GM12878 (cell line): ENCODE measurements at regions not wholly inside any gene's neighbourhood (a gene's known extent, or its start where the extent isn't known, plus 50 kb on each side); places are given as distances from the start of the nearest gene placed in this dataset.

Source experiments
- ATAC-seq: fragments of 200-7000 bp; cut with Tn5 transposase; 3 replicates; pipeline ENCODE4 v1.9.1; 2020; ENCODE audit warnings: mild to moderate bottlenecking, moderate library complexity
- BruUV-seq: library from RNA; stranded (reverse); fragments of 400-500 nt; replicated peaks from 2 replicates; lab custom pipeline; 2021; lab: Mats Ljungman, UMichigan
- CTCF ChIA-PET: fragments of 300-600 bp; sonication (Branson Sonifier 250); formaldehyde crosslinking; extraction: SDS; loops from one replicate; lab custom pipeline; 2021; ENCODE audit warnings: inconsistent platforms; lab: Yijun Ruan, JAX
- POLR2A ChIA-PET: fragments of 350-600 bp; formaldehyde crosslinking; extraction: SDS; loops from one replicate; lab custom pipeline; 2021; ENCODE audit warnings: inconsistent platforms; lab: Charles Lee
- RAD21 ChIA-PET: fragments of 300-600 bp; sonication (Branson Sonifier 250); formaldehyde crosslinking; loops from one replicate; lab custom pipeline; 2023; ENCODE audit warnings: antibody characterized with exemption; ENCODE audit not compliant: unreplicated experiment; lab: Charles Lee
- SMC1A ChIA-PET: fragments of 300-600 bp; sonication (Branson Sonifier 250); formaldehyde crosslinking; loops from one replicate; lab custom pipeline; 2023; ENCODE audit not compliant: unreplicated experiment, uncharacterized antibody; lab: Charles Lee
- DNase-seq: peaks from one replicate; pipeline ENCODE4 v3.0.0-alpha.2; 2011; ENCODE audit warnings: low read depth, low spot score
- FAIRE-seq: peaks from 3 replicates; lab custom pipeline; 2011; peaks lifted over from hg19 to GRCh38; lab: Jason Lieb, UNC
- H2AFZ ChIP-seq: 2 replicates; pipeline ENCODE4 v1.6.0; 2011; ENCODE audit warnings: low read depth, low read length, control low read depth; ENCODE audit not compliant: control insufficient read depth
- H3K27ac ChIP-seq: 2 replicates; pipeline ENCODE4 v1.5.1; 2011; ENCODE audit warnings: control low read depth; ENCODE audit not compliant: control insufficient read depth, insufficient read depth
- H3K27me3 ChIP-seq, 2 experiments: replicated peaks in 1 of 2; 2 replicates each; pipeline versions ENCODE4 v1.6.0 to v1.6.1; 2011; ENCODE audit warnings: low read length in 1 of 2; ENCODE audit not compliant: control insufficient read depth in 2 of 2, insufficient read depth in 2 of 2
- H3K36me3 ChIP-seq, 2 experiments: 2 replicates each; pipeline ENCODE4 v1.5.1; 2011; ENCODE audit warnings: low read length in 1 of 2; ENCODE audit not compliant: control insufficient read depth in 2 of 2, insufficient read depth in 2 of 2
- H3K4me1 ChIP-seq: 2 replicates; pipeline ENCODE4 v1.6.1; 2011; ENCODE audit warnings: mild to moderate bottlenecking, low read length, moderate library complexity, mixed read lengths; ENCODE audit not compliant: control insufficient read depth, insufficient read depth
- H3K4me2 ChIP-seq: 2 replicates; pipeline ENCODE4 v1.6.0; 2011; ENCODE audit warnings: control low read depth; ENCODE audit not compliant: control insufficient read depth, insufficient read depth
- H3K4me3 ChIP-seq: fragments of 200-600 bp; sonication (generic); 2 replicates; pipeline ENCODE4 v1.5.1; 2016
- H3K79me2 ChIP-seq: 2 replicates; pipeline ENCODE4 v1.6.0; 2011; ENCODE audit warnings: low read length; ENCODE audit not compliant: control insufficient read depth, insufficient read depth
- H3K9ac ChIP-seq: 2 replicates; pipeline ENCODE4 v1.8.0; 2011; ENCODE audit warnings: low read length, control low read depth, mixed read lengths; ENCODE audit not compliant: control insufficient read depth, insufficient read depth
- H3K9me3 ChIP-seq: replicated peaks from 3 replicates; pipeline ENCODE4 v1.5.1; 2011; ENCODE audit warnings: mild to moderate bottlenecking, low read length; ENCODE audit not compliant: control insufficient read depth, insufficient read depth
- H4K20me1 ChIP-seq: 2 replicates; pipeline ENCODE4 v1.6.0; 2011; ENCODE audit not compliant: control insufficient read depth, insufficient read depth
- CHD4 ChIP-seq: fragments of 200-600 bp; sonication (generic); IDR thresholded peaks from 2 replicates; pipeline ENCODE4 v1.6.1; 2016; ENCODE audit warnings: mild to moderate bottlenecking
- ETV6 ChIP-seq, 2 experiments: fragments of 450-650 bp in 1 of 2; IDR thresholded peaks in 1 of 2; conservative IDR thresholded peaks in 1 of 2; 2 replicates each; pipeline ENCODE4 v1.6.1; 2014; ENCODE audit warnings: antibody characterized with exemption in 1 of 2, borderline replicate concordance in 1 of 2, low read depth in 1 of 2, mild to moderate bottlenecking in 1 of 2, moderate library complexity in 1 of 2
- EZH2 ChIP-seq: IDR thresholded peaks from 2 replicates; pipeline ENCODE4 v1.6.1; 2012; ENCODE audit warnings: low read depth, mild to moderate bottlenecking, control low read depth, inconsistent platforms, low read length, borderline replicate concordance; ENCODE audit not compliant: control insufficient read depth
- NBN ChIP-seq: fragments of 450-650 bp; IDR thresholded peaks from 2 replicates; pipeline ENCODE4 v1.6.1; 2016
- STAT1 ChIP-seq: fragments of 450-650 bp; conservative IDR thresholded peaks from 2 replicates; pipeline ENCODE4 v1.6.1; 2014; ENCODE audit warnings: antibody characterized with exemption, mild to moderate bottlenecking
- ZNF622 ChIP-seq: fragments of 450-650 bp; IDR thresholded peaks from 2 replicates; pipeline ENCODE4 v1.6.1; 2017; ENCODE audit warnings: mild to moderate bottlenecking, inconsistent platforms
- WGBS: methylation state at CpG from one replicate; pipeline ENCODE4 v1.1.6; 2016; ENCODE audit warnings: low lambda C conversion rate; ENCODE audit not compliant: insufficient replicate concordance, insufficient coverage; ENCODE audit errors: missing lambda C conversion rate; 5-methylcytosine and 5-hydroxymethylcytosine counted together
- in situ Hi-C: fragments of 300-500 bp; cut with MboI; formaldehyde crosslinking; loops from 9 replicates; pipeline ENCODE4 v1.14.3; 2018; ENCODE audit warnings: mixed read lengths
- intact Hi-C: fragments of 100-400 bp; cut with micrococcal nuclease; formaldehyde crosslinking; loops from one replicate; pipeline ENCODE4 v1.14.2; 2022; ENCODE audit not compliant: unreplicated experiment
- TF ChIP-seq, protein P1 (sequence below): fragments of 450-650 bp; IDR thresholded peaks from 2 replicates; pipeline ENCODE4 v1.6.1; 2017; ENCODE audit warnings: mild to moderate bottlenecking, moderate library complexity
- TF ChIP-seq, protein P2 (sequence below): IDR thresholded peaks from 2 replicates; pipeline ENCODE4 v1.6.1; 2012; ENCODE audit warnings: improper control_type of control experiment, low read depth, low read length; ENCODE audit not compliant: insufficient replicate concordance
- TF ChIP-seq, protein P3 (sequence below): IDR thresholded peaks from 2 replicates; pipeline ENCODE4 v1.6.1; 2012; ENCODE audit warnings: mild to moderate bottlenecking, low read depth, low read length

DNA sequence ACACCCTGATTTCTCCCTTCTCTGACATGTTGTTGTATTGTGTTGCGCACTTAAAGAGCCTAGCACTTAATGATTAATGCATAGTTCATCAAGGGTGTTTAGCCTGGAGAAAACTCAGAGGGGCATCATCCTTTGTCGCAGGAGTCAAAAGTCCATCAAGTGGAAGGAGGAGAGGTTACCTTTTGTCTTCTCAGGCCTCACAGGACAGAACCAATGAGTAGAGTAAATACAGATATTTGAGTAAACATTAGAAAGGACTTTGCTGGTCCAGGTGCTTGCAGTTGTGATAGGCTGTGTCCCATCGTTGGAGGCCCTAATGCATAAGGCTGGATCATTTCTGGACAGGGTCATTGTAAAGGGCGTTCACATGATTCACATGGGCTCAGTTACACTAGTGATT, 430.9 kb downstream of the PCNX1 start:
- peaks cover 3 to 4% of the 10 kb centered on the region in 2 experiments; a peak in 3 of 4 replicates for H3K36me3 ChIP-seq
- ATAC-seq (no peak), FAIRE-seq (no peak), DNase-seq (no peak)
- CTCF ChIA-PET, result no interaction called here
- no peak overlapping the region for H2AFZ ChIP-seq
- WGBS, result 87% methylated on average over 4 of the region's 4 CpGs
- no peak overlapping the region for H3K4me2 ChIP-seq
- BruUV-seq, result no TSS peak
- SMC1A ChIA-PET, result no interaction called here
- no peaks in the 10 kb centered on the region for H4K20me1 ChIP-seq
- H3K79me2 ChIP-seq, result peaks cover 90% of the 10 kb centered on the region
- H3K4me1 ChIP-seq, result peaks cover 5% of the 10 kb centered on the region; the same call in 1 of the 2 replicates
- H3K9ac ChIP-seq, result no peak overlapping the region
- RAD21 ChIA-PET, result no interaction called here
- no peaks in the 10 kb centered on the region for H3K27me3 ChIP-seq
- intact Hi-C loops (no loop called here), in situ Hi-C loops (no loop called here)
- no peak overlapping the region for H3K27ac ChIP-seq
- POLR2A ChIA-PET, result no interaction called here
- no peak overlapping the region for H3K4me3 ChIP-seq
- H3K9me3 ChIP-seq, result peaks cover 8% of the 10 kb centered on the region
- TF ChIP-seq ETV6 (conservative IDR thresholded peaks at IDR 0.05 in 1 of 2, IDR thresholded peaks at IDR 0.05 in 1 of 2; ENCODE audit: borderline replicate concordance in 1 of 2, low read depth in 1 of 2) (no peak), EZH2 (no peak), CHD4 (no peak), STAT1 (no peak), ZNF622 (no peak), NBN (no peak)
- TF ChIP-seq, protein P1, sequence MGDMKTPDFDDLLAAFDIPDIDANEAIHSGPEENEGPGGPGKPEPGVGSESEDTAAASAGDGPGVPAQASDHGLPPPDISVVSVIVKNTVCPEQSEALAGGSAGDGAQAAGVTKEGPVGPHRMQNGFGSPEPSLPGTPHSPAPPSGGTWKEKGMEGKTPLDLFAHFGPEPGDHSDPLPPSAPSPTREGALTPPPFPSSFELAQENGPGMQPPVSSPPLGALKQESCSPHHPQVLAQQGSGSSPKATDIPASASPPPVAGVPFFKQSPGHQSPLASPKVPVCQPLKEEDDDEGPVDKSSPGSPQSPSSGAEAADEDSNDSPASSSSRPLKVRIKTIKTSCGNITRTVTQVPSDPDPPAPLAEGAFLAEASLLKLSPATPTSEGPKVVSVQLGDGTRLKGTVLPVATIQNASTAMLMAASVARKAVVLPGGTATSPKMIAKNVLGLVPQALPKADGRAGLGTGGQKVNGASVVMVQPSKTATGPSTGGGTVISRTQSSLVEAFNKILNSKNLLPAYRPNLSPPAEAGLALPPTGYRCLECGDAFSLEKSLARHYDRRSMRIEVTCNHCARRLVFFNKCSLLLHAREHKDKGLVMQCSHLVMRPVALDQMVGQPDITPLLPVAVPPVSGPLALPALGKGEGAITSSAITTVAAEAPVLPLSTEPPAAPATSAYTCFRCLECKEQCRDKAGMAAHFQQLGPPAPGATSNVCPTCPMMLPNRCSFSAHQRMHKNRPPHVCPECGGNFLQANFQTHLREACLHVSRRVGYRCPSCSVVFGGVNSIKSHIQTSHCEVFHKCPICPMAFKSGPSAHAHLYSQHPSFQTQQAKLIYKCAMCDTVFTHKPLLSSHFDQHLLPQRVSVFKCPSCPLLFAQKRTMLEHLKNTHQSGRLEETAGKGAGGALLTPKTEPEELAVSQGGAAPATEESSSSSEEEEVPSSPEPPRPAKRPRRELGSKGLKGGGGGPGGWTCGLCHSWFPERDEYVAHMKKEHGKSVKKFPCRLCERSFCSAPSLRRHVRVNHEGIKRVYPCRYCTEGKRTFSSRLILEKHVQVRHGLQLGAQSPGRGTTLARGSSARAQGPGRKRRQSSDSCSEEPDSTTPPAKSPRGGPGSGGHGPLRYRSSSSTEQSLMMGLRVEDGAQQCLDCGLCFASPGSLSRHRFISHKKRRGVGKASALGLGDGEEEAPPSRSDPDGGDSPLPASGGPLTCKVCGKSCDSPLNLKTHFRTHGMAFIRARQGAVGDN, result no peak
- TF ChIP-seq, protein P2, sequence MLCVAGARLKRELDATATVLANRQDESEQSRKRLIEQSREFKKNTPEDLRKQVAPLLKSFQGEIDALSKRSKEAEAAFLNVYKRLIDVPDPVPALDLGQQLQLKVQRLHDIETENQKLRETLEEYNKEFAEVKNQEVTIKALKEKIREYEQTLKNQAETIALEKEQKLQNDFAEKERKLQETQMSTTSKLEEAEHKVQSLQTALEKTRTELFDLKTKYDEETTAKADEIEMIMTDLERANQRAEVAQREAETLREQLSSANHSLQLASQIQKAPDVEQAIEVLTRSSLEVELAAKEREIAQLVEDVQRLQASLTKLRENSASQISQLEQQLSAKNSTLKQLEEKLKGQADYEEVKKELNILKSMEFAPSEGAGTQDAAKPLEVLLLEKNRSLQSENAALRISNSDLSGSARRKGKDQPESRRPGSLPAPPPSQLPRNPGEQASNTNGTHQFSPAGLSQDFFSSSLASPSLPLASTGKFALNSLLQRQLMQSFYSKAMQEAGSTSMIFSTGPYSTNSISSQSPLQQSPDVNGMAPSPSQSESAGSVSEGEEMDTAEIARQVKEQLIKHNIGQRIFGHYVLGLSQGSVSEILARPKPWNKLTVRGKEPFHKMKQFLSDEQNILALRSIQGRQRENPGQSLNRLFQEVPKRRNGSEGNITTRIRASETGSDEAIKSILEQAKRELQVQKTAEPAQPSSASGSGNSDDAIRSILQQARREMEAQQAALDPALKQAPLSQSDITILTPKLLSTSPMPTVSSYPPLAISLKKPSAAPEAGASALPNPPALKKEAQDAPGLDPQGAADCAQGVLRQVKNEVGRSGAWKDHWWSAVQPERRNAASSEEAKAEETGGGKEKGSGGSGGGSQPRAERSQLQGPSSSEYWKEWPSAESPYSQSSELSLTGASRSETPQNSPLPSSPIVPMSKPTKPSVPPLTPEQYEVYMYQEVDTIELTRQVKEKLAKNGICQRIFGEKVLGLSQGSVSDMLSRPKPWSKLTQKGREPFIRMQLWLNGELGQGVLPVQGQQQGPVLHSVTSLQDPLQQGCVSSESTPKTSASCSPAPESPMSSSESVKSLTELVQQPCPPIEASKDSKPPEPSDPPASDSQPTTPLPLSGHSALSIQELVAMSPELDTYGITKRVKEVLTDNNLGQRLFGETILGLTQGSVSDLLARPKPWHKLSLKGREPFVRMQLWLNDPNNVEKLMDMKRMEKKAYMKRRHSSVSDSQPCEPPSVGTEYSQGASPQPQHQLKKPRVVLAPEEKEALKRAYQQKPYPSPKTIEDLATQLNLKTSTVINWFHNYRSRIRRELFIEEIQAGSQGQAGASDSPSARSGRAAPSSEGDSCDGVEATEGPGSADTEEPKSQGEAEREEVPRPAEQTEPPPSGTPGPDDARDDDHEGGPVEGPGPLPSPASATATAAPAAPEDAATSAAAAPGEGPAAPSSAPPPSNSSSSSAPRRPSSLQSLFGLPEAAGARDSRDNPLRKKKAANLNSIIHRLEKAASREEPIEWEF, result no peak
- TF ChIP-seq, protein P3, sequence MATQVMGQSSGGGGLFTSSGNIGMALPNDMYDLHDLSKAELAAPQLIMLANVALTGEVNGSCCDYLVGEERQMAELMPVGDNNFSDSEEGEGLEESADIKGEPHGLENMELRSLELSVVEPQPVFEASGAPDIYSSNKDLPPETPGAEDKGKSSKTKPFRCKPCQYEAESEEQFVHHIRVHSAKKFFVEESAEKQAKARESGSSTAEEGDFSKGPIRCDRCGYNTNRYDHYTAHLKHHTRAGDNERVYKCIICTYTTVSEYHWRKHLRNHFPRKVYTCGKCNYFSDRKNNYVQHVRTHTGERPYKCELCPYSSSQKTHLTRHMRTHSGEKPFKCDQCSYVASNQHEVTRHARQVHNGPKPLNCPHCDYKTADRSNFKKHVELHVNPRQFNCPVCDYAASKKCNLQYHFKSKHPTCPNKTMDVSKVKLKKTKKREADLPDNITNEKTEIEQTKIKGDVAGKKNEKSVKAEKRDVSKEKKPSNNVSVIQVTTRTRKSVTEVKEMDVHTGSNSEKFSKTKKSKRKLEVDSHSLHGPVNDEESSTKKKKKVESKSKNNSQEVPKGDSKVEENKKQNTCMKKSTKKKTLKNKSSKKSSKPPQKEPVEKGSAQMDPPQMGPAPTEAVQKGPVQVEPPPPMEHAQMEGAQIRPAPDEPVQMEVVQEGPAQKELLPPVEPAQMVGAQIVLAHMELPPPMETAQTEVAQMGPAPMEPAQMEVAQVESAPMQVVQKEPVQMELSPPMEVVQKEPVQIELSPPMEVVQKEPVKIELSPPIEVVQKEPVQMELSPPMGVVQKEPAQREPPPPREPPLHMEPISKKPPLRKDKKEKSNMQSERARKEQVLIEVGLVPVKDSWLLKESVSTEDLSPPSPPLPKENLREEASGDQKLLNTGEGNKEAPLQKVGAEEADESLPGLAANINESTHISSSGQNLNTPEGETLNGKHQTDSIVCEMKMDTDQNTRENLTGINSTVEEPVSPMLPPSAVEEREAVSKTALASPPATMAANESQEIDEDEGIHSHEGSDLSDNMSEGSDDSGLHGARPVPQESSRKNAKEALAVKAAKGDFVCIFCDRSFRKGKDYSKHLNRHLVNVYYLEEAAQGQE, result no peak
